ENCODE measurements at regions not wholly inside any gene's neighbourhood (a gene's known extent, or its start where the extent isn't known, plus 50 kb on each side); places are given as distances from the start of the nearest gene placed in this dataset.

- H3K27ac ChIP-seq, result no peak overlapping the region
- H3K36me3 ChIP-seq, result no peaks in the 10 kb centered on the region
- H3K4me3 ChIP-seq, result no peak overlapping the region
- no peaks in the 10 kb centered on the region for H3K27me3 ChIP-seq
- no peaks in the 10 kb centered on the region for H3K4me1 ChIP-seq (ENCODE audit: low read depth)
- H3K9me3 ChIP-seq (ENCODE audit: low read depth), result no peaks in the 10 kb centered on the region
- DNase-seq (ENCODE audit: low read depth in 1 of 2, low spot score in 1 of 2), result no peak
- TF ChIP-seq, protein P1, sequence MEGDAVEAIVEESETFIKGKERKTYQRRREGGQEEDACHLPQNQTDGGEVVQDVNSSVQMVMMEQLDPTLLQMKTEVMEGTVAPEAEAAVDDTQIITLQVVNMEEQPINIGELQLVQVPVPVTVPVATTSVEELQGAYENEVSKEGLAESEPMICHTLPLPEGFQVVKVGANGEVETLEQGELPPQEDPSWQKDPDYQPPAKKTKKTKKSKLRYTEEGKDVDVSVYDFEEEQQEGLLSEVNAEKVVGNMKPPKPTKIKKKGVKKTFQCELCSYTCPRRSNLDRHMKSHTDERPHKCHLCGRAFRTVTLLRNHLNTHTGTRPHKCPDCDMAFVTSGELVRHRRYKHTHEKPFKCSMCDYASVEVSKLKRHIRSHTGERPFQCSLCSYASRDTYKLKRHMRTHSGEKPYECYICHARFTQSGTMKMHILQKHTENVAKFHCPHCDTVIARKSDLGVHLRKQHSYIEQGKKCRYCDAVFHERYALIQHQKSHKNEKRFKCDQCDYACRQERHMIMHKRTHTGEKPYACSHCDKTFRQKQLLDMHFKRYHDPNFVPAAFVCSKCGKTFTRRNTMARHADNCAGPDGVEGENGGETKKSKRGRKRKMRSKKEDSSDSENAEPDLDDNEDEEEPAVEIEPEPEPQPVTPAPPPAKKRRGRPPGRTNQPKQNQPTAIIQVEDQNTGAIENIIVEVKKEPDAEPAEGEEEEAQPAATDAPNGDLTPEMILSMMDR (IDR thresholded peaks at IDR 0.05; ENCODE audit: low read depth, low read length), result no peak
These were observed 59.8 kb upstream of the INSYN1 start for GRCh38 chr15:73812806-73813465.

DNA sequence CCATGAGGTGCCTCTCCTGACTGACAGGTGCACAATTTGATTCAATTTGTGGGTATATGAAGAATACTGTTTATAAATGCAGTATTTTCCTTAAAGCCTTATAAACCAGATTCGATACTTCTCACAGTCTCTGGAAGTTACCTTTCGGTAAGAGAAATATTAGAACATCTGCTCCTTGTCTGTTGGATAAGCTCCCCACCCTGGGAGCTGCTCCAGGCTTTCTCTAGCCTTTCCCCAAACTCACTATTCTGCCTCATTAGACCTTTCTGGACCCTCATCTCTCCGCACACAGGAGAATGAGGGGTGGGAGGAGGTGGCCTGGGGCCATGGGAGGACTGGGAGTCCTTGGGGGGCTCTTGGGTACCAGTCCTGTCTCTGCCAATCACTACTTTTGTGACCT is 59.8 kb upstream of the TBC1D21 start:
- no peak overlapping the region for H3K27ac ChIP-seq
- no peaks in the 10 kb centered on the region for H3K36me3 ChIP-seq
- H3K27me3 ChIP-seq, result no peaks in the 10 kb centered on the region
- H3K4me3 ChIP-seq, result no peak overlapping the region
- no peaks in the 10 kb centered on the region for H3K9me3 ChIP-seq (ENCODE audit: low read depth)
- no peak for DNase-seq (ENCODE audit: low read depth in 1 of 2, low spot score in 1 of 2)
- H3K4me1 ChIP-seq (ENCODE audit: low read depth), result no peaks in the 10 kb centered on the region
- TF ChIP-seq, protein P1 (IDR thresholded peaks at IDR 0.05; ENCODE audit: low read depth, low read length), result no peak

DNA sequence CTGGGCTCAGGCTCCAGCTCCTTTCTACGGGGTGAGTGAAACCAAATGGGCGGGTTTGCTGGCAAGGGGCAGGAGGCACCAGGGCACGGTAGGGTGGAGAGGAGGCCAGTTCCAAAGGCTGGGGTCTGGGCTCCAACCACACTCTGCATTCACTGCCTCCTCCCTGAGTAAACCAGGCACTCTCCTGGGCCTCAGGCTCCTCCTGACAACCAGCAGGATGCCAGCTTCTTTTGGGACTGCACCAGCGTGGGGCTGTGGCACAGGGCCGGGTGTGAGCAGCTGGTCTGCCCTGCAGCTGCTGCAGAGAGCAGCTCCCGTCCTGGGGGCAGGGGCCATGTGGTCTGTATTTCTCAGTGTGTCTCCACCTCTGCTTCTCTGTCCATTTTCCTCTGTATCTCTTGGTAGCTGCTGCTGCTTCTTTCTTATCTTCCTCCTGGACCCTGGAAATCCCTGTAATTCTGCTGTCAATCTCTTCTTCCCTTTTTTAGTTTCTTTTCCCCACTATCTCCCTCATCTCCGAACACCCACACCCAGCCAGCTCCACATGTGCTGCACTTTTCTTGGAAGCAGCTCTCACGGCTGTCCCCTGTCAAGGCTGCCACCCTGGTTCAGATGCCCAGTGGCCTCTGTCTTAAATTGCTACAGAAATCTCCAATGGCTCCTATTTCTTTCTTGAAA is 54.9 kb upstream of the TBC1D21 start:
- no peaks in the 10 kb centered on the region for H3K36me3 ChIP-seq
- no peak for DNase-seq (ENCODE audit: low read depth in 1 of 2, low spot score in 1 of 2)
- H3K4me3 ChIP-seq, result no peak overlapping the region
- no peaks in the 10 kb centered on the region for H3K9me3 ChIP-seq (ENCODE audit: low read depth)
- TF ChIP-seq, protein P1 (IDR thresholded peaks at IDR 0.05; ENCODE audit: low read depth, low read length), result no peak
- no peaks in the 10 kb centered on the region for H3K27me3 ChIP-seq
- H3K4me1 ChIP-seq (ENCODE audit: low read depth), result no peaks in the 10 kb centered on the region
- H3K27ac ChIP-seq, result no peak overlapping the region

DNA sequence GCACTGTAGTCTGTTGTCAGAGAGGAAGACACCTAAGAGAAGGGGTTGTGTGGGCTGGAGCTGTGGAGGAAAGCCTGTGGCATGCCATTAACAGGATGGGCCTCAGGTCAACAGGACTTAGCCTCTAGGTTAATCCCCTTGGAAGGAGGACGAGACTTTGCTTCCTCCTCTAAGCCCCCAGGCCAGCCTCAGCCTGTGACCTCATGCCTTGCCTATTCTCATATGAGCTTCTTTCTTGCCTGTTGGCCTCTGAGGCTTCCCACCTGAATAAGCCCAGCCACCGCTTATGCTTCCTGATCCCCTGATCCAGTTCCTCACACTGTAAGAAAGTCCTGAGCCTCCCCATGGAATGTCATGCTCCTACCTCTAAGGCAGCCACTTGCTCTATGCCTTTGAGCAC is 52.2 kb upstream of the TBC1D21 start:
- TF ChIP-seq, protein P1 (IDR thresholded peaks at IDR 0.05; ENCODE audit: low read depth, low read length), result no peak
- no peak overlapping the region for H3K27ac ChIP-seq
- H3K27me3 ChIP-seq, result no peaks in the 10 kb centered on the region
- H3K9me3 ChIP-seq (ENCODE audit: low read depth), result no peaks in the 10 kb centered on the region
- H3K4me3 ChIP-seq, result no peak overlapping the region
- DNase-seq (ENCODE audit: low read depth in 1 of 2, low spot score in 1 of 2), result no peak
- no peaks in the 10 kb centered on the region for H3K36me3 ChIP-seq
- no peaks in the 10 kb centered on the region for H3K4me1 ChIP-seq (ENCODE audit: low read depth)

DNA sequence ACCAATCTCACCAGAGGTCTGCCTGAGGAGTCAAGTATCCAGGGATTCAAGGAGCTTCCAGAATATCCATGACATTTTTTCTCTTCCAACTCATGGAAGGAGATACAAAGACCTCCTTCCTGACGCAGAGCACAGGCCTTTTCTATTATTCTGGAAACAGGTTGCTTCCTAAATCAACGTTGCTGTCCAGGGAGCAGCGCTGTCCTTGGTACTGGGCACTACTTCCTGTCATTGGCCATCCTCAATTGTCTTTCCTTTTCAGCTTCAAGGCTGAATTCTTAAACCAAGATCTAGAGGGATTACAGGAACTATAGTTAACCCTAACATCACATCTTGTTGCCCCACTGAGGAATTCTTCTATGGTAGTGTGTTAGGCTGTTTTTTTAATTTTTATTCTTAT is 50.4 kb upstream of the TBC1D21 start:
- H3K9me3 ChIP-seq (ENCODE audit: low read depth), result no peaks in the 10 kb centered on the region
- H3K27ac ChIP-seq, result no peak overlapping the region
- H3K4me1 ChIP-seq (ENCODE audit: low read depth), result no peaks in the 10 kb centered on the region
- DNase-seq (ENCODE audit: low read depth in 1 of 2, low spot score in 1 of 2), result peak; percentile 61 to 70
- no peaks in the 10 kb centered on the region for H3K36me3 ChIP-seq
- H3K27me3 ChIP-seq, result no peaks in the 10 kb centered on the region
- no peak overlapping the region for H3K4me3 ChIP-seq
- TF ChIP-seq, protein P1 (IDR thresholded peaks at IDR 0.05; ENCODE audit: low read depth, low read length), result no peak

Measured in cardiac muscle cell (in vitro differentiated cells and primary cell).